Loucy (cell line): ENCODE measurements at regions not wholly inside any gene's neighbourhood (a gene's known extent, or its start where the extent isn't known, plus 50 kb on each side); places are given as distances from the start of the nearest gene placed in this dataset.

ENCODE experiments used
- H2AFZ ChIP-seq: fragments of 200-600 bp; sonication (generic); 2 replicates; pipeline ENCODE4 v1.6.0; 2016; ENCODE audit warnings: antibody characterized with exemption, mild to moderate bottlenecking, low read length, moderate library complexity
- H3F3A ChIP-seq: fragments of 200-600 bp; 2 replicates; pipeline ENCODE4 v1.6.0; 2016; ENCODE audit warnings: antibody characterized with exemption, low read depth, mild to moderate bottlenecking
- H3K27me3 ChIP-seq: fragments of 200-600 bp; sonication (generic); 2 replicates; pipeline ENCODE4 v1.6.1; 2014; ENCODE audit warnings: low read length, mild to moderate bottlenecking; ENCODE audit not compliant: insufficient read depth, poor library complexity, severe bottlenecking
- H3K36me3 ChIP-seq: fragments of 200-600 bp; sonication (generic); 2 replicates; pipeline ENCODE4 v1.6.1; 2016; ENCODE audit warnings: low read length; ENCODE audit not compliant: insufficient read depth
- H3K4me1 ChIP-seq: fragments of 200-600 bp; sonication (generic); 2 replicates; pipeline ENCODE4 v1.5.1; 2014; ENCODE audit warnings: low read length, mild to moderate bottlenecking; ENCODE audit not compliant: insufficient read depth, poor library complexity, severe bottlenecking
- H3K4me2 ChIP-seq: fragments of 200-600 bp; sonication (generic); 2 replicates; pipeline ENCODE4 v1.6.0; 2014; ENCODE audit warnings: antibody characterized with exemption, low read length, low read depth, mild to moderate bottlenecking; ENCODE audit not compliant: poor library complexity, severe bottlenecking
- H3K4me3 ChIP-seq: fragments of 200-600 bp; sonication (generic); 2 replicates; pipeline ENCODE4 v1.5.1; 2014; ENCODE audit warnings: low read length, mild to moderate bottlenecking, mixed read lengths; ENCODE audit not compliant: poor library complexity, severe bottlenecking
- H3K79me2 ChIP-seq: fragments of 200-600 bp; sonication (generic); 2 replicates; pipeline ENCODE4 v1.6.1; 2014; ENCODE audit warnings: low read length; ENCODE audit not compliant: insufficient read depth
- H3K9ac ChIP-seq: fragments of 200-600 bp; sonication (generic); 2 replicates; pipeline ENCODE4 v1.6.0; 2014; ENCODE audit warnings: mild to moderate bottlenecking, low read depth, low read length, moderate library complexity; ENCODE audit not compliant: poor library complexity, severe bottlenecking
- H3K9me2 ChIP-seq: fragments of 200-600 bp; sonication (generic); replicated peaks from 2 replicates; pipeline ENCODE4 v1.6.1; 2016; ENCODE audit warnings: low read depth, low read length, mixed read lengths
- H3K9me3 ChIP-seq: fragments of 200-600 bp; sonication (generic); 2 replicates; pipeline ENCODE4 v1.6.1; 2014; ENCODE audit warnings: mild to moderate bottlenecking, antibody characterized with exemption, low read length, low read depth; ENCODE audit not compliant: insufficient read depth
- H4K20me1 ChIP-seq: fragments of 200-600 bp; sonication (generic); 2 replicates; pipeline ENCODE4 v1.6.0; 2014; ENCODE audit warnings: antibody characterized with exemption, low read length, mild to moderate bottlenecking; ENCODE audit not compliant: insufficient read depth, poor library complexity, severe bottlenecking
- EZH2phosphoT487 ChIP-seq: fragments of 200-600 bp; IDR thresholded peaks from 2 replicates; pipeline ENCODE4 v1.6.1; 2018; ENCODE audit warnings: antibody characterized with exemption, mild to moderate bottlenecking, moderate library complexity, borderline replicate concordance
- TF ChIP-seq, protein P1 (sequence below): fragments of 200-600 bp; sonication (generic); conservative IDR thresholded peaks from 2 replicates; pipeline ENCODE4 v1.5.1; 2014; ENCODE audit warnings: mild to moderate bottlenecking, antibody characterized with exemption, low read length

DNA sequence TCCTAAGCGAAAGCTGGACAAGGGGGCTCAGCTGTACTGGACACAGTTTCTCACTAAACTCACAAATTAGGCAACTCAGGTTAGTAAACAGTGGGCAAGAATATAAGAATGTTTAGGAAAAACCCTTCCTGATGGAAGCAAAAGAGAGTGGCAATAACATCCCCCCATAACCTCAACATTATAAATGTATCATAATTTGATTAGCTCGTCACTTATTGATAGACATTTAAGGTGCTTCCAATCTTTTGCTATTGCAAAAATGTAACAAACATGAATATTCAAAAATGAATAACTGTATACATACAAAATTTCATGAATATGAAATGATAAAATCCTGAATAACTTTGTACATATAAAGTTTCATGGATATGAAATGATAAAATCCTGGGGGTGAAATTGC lies 415.7 kb downstream of the EPM2A start:
- no peak overlapping the region for H2AFZ ChIP-seq
- no peaks in the 10 kb centered on the region for H3K9me3 ChIP-seq
- H3K9me2 ChIP-seq, result no peaks in the 10 kb centered on the region
- no peaks in the 10 kb centered on the region for H3K36me3 ChIP-seq
- no peaks in the 10 kb centered on the region for H3F3A ChIP-seq
- no peaks in the 10 kb centered on the region for H3K27me3 ChIP-seq
- no peak overlapping the region for H3K4me2 ChIP-seq
- H3K4me1 ChIP-seq, result peaks cover 14% of the 10 kb centered on the region
- no peaks in the 10 kb centered on the region for H4K20me1 ChIP-seq
- TF ChIP-seq EZH2phosphoT487, result no peak
- TF ChIP-seq, protein P1, sequence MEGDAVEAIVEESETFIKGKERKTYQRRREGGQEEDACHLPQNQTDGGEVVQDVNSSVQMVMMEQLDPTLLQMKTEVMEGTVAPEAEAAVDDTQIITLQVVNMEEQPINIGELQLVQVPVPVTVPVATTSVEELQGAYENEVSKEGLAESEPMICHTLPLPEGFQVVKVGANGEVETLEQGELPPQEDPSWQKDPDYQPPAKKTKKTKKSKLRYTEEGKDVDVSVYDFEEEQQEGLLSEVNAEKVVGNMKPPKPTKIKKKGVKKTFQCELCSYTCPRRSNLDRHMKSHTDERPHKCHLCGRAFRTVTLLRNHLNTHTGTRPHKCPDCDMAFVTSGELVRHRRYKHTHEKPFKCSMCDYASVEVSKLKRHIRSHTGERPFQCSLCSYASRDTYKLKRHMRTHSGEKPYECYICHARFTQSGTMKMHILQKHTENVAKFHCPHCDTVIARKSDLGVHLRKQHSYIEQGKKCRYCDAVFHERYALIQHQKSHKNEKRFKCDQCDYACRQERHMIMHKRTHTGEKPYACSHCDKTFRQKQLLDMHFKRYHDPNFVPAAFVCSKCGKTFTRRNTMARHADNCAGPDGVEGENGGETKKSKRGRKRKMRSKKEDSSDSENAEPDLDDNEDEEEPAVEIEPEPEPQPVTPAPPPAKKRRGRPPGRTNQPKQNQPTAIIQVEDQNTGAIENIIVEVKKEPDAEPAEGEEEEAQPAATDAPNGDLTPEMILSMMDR, result no peak
- no peaks in the 10 kb centered on the region for H3K79me2 ChIP-seq
- no peak overlapping the region for H3K9ac ChIP-seq
- no peak overlapping the region for H3K4me3 ChIP-seq

DNA sequence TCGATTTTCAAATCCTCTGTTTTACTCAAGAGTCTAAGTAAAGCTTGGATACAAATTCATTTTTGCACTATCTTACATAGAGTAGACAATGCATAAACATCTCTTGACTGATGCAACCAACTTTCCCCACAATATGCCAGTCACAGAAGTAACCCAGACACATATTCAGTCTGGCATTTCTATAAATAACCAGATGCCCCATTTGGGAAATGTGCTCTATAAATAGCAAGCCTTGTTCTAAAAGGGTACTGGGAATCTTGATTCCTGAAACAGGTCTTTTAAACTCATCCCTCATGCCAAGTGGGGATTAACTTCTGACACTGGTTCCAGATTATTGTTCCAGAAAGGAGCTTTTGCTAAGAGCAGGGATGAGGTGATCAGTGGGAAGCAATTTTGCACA lies 411.7 kb downstream of the EPM2A start:
- H3K79me2 ChIP-seq, result no peaks in the 10 kb centered on the region
- no peaks in the 10 kb centered on the region for H4K20me1 ChIP-seq
- peaks cover 6% of the 10 kb centered on the region for H3K4me1 ChIP-seq
- H3K9me2 ChIP-seq, result no peaks in the 10 kb centered on the region
- H3K9ac ChIP-seq, result no peak overlapping the region
- H3K9me3 ChIP-seq, result no peaks in the 10 kb centered on the region
- H3F3A ChIP-seq, result no peaks in the 10 kb centered on the region
- no peaks in the 10 kb centered on the region for H3K27me3 ChIP-seq
- H3K4me2 ChIP-seq, result no peak overlapping the region
- no peaks in the 10 kb centered on the region for H3K36me3 ChIP-seq
- TF ChIP-seq EZH2phosphoT487, result no peak
- TF ChIP-seq, protein P1, result no peak
- H2AFZ ChIP-seq, result no peak overlapping the region
- no peak overlapping the region for H3K4me3 ChIP-seq

DNA sequence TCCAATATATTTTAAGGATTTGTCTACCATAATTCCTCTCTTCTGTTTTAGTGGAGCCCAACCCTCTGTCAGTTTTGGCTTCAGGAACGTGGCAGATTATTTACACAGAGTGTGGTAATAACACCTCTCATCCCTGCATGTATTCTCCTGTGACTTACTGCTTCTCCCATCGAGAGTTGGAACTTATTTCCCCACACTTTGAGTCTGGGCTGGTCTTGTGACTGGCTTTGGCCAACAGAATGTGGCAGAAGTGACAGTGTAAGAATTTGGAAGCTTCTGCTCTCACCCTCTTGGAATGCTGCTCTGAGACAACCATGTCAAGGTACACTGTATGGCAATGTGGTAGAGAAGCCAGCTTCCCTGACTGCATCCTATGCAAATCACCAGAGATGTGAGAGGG lies 407.7 kb downstream of the EPM2A start:
- no peaks in the 10 kb centered on the region for H3K36me3 ChIP-seq
- no peak for TF ChIP-seq EZH2phosphoT487
- TF ChIP-seq, protein P1, result no peak

More for the DNA sequence above, 407.7 kb downstream of the EPM2A start:
- H3K9me3 ChIP-seq, result no peaks in the 10 kb centered on the region
- no peak overlapping the region for H3K4me2 ChIP-seq
- H3K27me3 ChIP-seq, result no peaks in the 10 kb centered on the region
- no peaks in the 10 kb centered on the region for H3F3A ChIP-seq
- peaks cover 6% of the 10 kb centered on the region for H3K4me1 ChIP-seq
- H3K4me3 ChIP-seq, result no peak overlapping the region
- no peaks in the 10 kb centered on the region for H3K9me2 ChIP-seq
- H4K20me1 ChIP-seq, result no peaks in the 10 kb centered on the region
- no peak overlapping the region for H2AFZ ChIP-seq
- H3K9ac ChIP-seq, result no peak overlapping the region
- no peaks in the 10 kb centered on the region for H3K79me2 ChIP-seq
